ENCODE measurements at regions not wholly inside any gene's neighbourhood (a gene's known extent, or its start where the extent isn't known, plus 50 kb on each side); places are given as distances from the start of the nearest gene placed in this dataset.
"Not testable (repeated sequence)": the region's sequence is repeated elsewhere in the genome, so short reads cannot be mapped to it uniquely, and the experiment has no call there.

GRCh38 chrX:104513162-104513561, 52.8 kb upstream of the IL1RAPL2 start:
- DNase-seq = no peak

GRCh38 chrX:104510801-104511200, 55.2 kb upstream of the IL1RAPL2 start:
- no peak for DNase-seq

- DNase-seq = no peak
Observed at GRCh38 chrX:104502460-104502859, 63.5 kb upstream of the IL1RAPL2 start.

DNA sequence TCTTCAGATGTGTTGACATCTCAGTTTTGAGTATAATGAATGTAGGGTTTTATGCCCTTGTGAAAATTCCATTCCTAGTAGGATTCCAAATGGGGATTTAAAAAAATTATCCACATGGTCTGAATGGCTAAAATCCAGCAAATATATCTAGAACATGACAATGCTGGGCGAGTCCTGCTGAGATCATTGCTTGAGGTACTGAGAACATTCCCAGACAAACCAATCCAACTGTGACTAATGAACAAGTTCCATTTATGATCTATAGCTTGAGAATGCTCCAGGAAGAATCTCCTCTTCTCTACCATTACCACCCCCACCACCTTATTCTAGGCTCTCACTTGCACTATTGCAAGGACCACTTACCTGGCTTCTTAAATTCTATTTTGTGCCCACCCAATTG, 77.2 kb upstream of the IL1RAPL2 start:
- DNase-seq = no peak

DNA sequence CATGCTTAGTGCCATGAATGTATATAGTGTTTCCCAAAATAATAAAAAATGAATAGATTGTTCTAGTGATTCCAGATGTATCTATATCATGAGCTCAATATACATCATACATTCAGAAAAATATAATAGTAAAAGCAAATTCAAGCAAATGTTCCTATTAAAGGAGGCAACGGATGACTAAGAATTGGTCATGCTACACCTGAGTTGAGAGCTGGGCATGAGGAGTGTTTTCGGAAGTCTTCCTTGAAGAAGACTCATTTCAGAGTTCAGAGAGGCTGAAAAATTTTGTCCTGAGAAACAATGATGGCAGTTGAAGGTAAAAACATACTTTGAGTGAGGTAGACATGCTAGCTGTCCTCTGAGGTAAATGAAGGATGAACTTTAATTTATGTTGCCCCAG, 79.3 kb upstream of the IL1RAPL2 start:
- DNase-seq = no peak

DNA sequence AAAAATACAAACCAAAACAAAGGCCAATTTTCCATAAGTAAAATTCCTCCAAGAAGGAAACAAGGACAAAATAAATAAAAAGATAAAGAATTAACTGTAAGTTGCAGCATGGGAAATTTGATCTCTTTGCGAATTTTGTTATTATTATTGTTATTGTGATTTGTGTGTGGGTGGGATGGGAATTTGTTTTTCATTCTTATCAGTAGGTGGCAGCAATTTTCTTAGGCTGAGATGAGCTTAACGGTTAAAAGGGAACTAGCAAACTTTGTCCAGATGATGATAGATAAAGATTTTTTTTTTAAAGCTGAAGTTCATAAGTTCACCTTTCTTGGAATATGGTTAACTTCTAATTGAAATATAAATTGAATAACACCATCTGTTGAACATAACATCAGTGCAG, 83.2 kb upstream of the IL1RAPL2 start:
- DNase-seq = no peak

DNA sequence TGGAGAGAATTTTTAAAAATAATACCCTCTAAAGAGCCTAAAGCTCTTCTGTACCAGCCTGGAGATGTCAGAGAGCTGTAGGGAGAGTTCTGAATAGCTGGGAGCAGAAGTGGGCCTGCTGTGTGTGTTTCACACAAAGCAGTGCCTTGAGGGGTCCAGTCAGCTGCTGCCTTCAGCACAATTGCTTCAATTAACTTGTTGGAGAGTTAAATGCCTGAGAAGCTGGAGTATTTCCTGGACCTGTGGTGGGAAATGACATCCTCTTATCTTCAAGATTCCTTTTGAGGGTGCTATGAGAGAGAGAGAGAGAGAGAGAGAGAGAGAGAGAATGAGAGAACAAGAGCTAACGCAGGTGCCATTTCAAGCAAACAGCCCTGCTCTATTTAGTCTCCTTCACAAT, 96.2 kb upstream of the IL1RAPL2 start:
- DNase-seq = no peak

DNA sequence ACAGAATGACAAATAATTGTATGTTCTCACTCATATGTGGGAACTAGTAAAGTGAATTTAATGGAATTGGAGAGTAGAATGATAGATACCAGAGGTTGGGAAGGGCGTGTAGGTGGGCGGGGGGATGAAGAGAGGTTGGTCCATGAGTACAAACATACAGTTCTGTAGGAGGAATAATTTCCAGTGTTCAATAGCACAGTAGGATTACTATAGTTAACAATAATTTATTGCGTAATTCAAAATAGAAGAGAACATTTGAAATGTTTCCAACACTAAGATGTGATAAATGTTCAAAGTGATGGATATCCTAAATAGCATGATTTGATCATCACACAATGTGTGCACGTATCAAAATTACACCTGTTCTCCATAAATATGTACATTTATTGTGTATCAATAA, 106.2 kb upstream of the IL1RAPL2 start:
- no peak for DNase-seq

- not testable (repeated sequence) for DNase-seq
Observed at GRCh38 chrX:104457130-104457529, 108.9 kb upstream of the IL1RAPL2 start.

GRCh38 chrX:104450316-104450715, 115.7 kb upstream of the IL1RAPL2 start:
- DNase-seq = no peak

GRCh38 chrX:104445591-104445990, 120.4 kb upstream of the IL1RAPL2 start:
- no peak for DNase-seq

DNA sequence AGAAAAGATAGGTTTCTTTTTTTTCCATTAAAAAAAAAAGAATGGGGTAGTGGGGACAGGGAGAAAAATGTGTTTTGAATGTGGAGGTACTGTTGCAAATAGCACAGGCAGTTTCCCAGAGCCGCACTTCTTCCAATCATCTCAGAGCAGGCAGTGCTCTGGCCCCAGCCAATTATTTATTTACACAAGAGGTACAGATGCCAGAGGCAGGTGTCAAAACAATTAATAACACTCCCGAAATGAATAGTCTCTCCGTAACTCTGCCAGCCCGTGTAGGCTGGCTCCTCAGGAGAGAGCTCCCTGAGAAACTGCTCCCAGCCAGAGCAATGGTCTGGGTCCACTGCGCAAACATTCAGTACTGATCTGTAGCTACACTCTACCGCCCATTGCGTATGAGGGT, 130.8 kb upstream of the IL1RAPL2 start:
- no peak for DNase-seq

DNA sequence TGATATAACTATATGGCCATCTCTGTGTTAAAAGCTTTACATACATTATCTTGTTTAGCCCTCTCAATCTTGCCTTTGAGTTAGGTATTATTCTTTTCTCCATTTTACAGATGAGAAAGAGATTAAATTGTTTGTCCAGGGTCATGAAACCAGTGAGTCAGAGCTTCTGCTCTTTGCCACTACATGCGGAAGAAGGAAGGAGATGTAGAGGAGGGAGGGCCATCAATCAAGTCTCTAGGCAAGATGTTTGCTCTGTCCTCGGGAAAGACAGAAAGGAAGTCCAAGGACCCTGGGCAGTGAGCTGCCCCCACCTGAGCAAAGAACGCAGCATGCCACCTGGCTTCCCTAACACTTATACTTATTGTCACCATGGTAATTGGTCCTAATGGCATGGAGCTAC, 133.7 kb upstream of the IL1RAPL2 start:
- DNase-seq = no peak

GRCh38 chrX:104430742-104431119, 135.3 kb upstream of the IL1RAPL2 start:
- DNase-seq = no peak

DNA sequence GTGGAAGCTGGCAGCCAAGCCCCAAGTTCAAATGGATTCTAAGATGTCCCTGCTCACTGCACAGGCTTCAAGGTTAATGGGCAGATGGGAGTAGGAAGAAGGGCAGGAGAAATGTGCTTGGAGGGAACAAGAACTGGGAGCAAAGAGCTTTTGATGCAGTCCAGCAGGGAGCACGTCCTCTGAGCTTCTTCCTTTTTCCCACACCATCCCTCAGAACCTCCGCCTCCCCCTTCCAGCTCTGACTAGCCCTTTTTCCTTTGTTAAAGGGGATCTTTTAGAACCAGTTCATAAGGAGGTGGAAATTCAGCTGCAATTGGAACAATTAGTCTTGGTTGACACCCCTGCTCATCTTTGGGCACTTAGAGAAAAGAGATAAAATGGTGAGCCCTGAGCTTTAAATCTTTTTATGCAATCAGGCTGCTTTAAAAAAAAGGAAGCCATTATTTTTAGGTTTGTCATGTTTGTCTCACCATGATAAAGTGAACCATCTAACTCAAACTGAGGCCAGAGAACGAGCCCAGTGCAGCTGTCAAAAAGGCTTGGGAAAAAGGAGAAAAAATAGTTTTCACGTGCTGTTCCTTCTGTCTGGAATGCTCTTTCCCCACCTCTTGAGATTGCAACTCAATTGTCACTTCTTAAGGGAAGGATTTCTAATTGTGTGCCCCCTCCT, 135.8 kb upstream of the IL1RAPL2 start:
- DNase-seq = no peak

- no peak for DNase-seq
Observed at GRCh38 chrX:104428231-104428630, 137.8 kb upstream of the IL1RAPL2 start.

- DNase-seq = no peak
Observed at GRCh38 chrX:104427693-104428092, 138.3 kb upstream of the IL1RAPL2 start.

DNA sequence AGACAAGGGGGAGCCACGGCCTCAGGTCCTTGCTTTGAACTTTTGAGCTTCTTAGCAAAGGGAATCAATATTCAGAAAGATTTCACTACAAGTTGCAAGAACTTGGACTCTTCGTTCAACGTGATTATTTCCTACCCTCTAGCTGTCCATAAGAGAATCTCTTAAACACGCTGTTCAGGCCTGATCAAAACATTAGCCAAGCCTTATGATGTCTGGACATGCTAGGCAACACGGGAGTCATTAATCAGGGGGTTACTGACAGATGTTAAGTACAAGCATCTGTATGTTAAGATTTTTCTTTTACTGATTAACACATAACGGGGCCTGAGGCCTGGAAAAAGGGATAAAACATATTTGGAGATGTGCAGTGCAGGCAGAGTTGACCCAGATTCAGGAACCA, 138.9 kb upstream of the IL1RAPL2 start:
- no peak for DNase-seq

GRCh38 chrX:104420907-104421306, 145.1 kb upstream of the IL1RAPL2 start:
- DNase-seq = no peak

- DNase-seq = no peak
Observed at GRCh38 chrX:104419926-104420325, 146.1 kb upstream of the IL1RAPL2 start.

- DNase-seq = no peak
Observed at GRCh38 chrX:104419211-104419610, 146.8 kb upstream of the IL1RAPL2 start.

DNA sequence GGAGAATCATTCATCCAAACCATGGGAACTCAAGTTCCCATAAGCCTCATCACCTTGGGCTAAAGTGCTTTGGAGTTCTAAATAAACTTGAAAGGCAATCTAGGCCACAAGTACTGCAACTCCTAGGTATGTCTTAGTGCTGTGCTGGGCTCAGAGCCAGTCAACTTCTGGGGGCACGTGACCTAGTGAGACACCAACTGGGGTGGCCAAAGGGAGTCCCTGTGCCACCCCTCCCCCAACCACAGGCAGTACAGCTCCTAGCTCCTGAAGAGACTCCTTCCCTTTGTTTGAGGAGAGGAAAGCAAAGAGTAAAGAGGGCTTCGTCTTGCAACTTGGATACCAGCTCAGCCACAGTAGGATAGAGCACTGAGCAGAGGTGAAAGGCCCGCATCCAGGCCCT, 154.2 kb upstream of the IL1RAPL2 start:
- no peak for DNase-seq

- DNase-seq = no peak
Observed at GRCh38 chrX:104400387-104400786, 145.7 kb upstream of the ESX1 start.

GRCh38 chrX:104392350-104392749, 137.6 kb upstream of the ESX1 start:
- DNase-seq = no peak

- no peak for DNase-seq
Observed at GRCh38 chrX:104391906-104392305, 137.2 kb upstream of the ESX1 start.

GRCh38 chrX:104376937-104377336, 122.2 kb upstream of the ESX1 start:
- no peak for DNase-seq

Data from inflammatory macrophage treated with lipopolysaccharide for 4 hours (primary cell).